ENCODE measurements at regions not wholly inside any gene's neighbourhood (a gene's known extent, or its start where the extent isn't known, plus 50 kb on each side); places are given as distances from the start of the nearest gene placed in this dataset.

- CTCF ChIA-PET, result interaction anchor here (1.3 to 1.5 kb wide), 2 partner anchors 13 to 260 kb away, joined by 3 read pairs; no protein-coding TSS in a partner anchor
- dilution Hi-C loops (cut with MboI; ENCODE audit: extremely low pct_ligation_motif_present, low sequenced_read_pairs), result no loop called here
- no TSS peak for BruUV-seq (replicated peaks)
These were observed 216.6 kb upstream of the B3GALT2 start for GRCh38 chr1:193402977-193403376.

DNA sequence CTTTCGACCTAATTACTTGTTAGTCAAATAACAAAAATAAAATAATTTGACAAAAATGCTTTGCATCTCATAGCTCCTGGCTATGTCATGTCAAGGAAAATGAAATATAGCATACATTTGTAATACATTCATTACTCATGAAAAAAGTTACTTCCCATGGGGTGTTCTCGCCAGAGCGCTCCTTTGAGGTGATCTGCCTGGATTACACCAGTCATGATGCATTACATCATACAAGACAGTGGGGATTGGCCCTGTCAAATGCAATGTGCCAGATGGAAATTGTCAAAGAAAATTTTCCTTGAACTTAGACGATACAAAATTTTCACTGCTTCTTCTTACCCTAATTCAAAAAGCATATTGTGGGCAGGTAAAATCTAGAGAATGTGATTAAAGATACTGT lies 215.6 kb upstream of the B3GALT2 start:
- H3K4me3 ChIP-seq (replicated peaks in 1 of 3; ENCODE audit: insufficient read depth in 1 of 3, low read depth in 1 of 3, low read length in 3 of 3), result no peak overlapping the region
- FAIRE-seq, result no peak
- dilution Hi-C loops (cut with MboI; ENCODE audit: extremely low pct_ligation_motif_present, low sequenced_read_pairs), result no loop called here
- no peak for DNase-seq (ENCODE audit: low read depth, low spot score)
- no peak overlapping the region for H3K9ac ChIP-seq (replicated peaks; ENCODE audit: extremely low read depth, insufficient read depth, low read length)
- no peak overlapping the region for H3K27ac ChIP-seq (ENCODE audit: insufficient read depth, low read depth, low read length)
- no peak overlapping the region for H2AFZ ChIP-seq (ENCODE audit: low read depth, low read length)
- H3K4me1 ChIP-seq (ENCODE audit: control insufficient read depth, extremely low read depth, insufficient read depth, low read length), result peaks cover 4% of the 10 kb centered on the region
- no peaks in the 10 kb centered on the region for H3K79me2 ChIP-seq (ENCODE audit: control insufficient read depth, insufficient read depth, low read length)
- ChIA-PET CTCF (interaction anchor here (1.3 to 1.5 kb wide), 2 partner anchors 12 to 259 kb away, joined by 3 read pairs; no protein-coding TSS in a partner anchor), POLR2A (no interaction called here)
- TF ChIP-seq JUN (IDR thresholded peaks at IDR 0.05; ENCODE audit: borderline replicate concordance, insufficient read depth, insufficient read length, low read depth) (no peak), EZH2 (IDR thresholded peaks at IDR 0.05; ENCODE audit: borderline replicate concordance, low read depth, low read length, severe bottlenecking) (no peak), POLR2AphosphoS5 (IDR thresholded peaks at IDR 0.05; ENCODE audit: insufficient read depth, low read depth, low read length) (no peak), MAX (IDR thresholded peaks at IDR 0.05; ENCODE audit: insufficient read depth, insufficient read length) (no peak), MYC (IDR thresholded peaks at IDR 0.05; ENCODE audit: low read depth, low read length) (no peak), POLR2A (IDR thresholded peaks at IDR 0.05; ENCODE audit: low read depth, low read length) (no peak), GATA2 (IDR thresholded peaks at IDR 0.05; ENCODE audit: insufficient read depth, insufficient read length, low read depth, low read length) (no peak), FOS (IDR thresholded peaks at IDR 0.05; ENCODE audit: borderline replicate concordance, insufficient read depth, low read length) (no peak)
- TF ChIP-seq, protein P1, sequence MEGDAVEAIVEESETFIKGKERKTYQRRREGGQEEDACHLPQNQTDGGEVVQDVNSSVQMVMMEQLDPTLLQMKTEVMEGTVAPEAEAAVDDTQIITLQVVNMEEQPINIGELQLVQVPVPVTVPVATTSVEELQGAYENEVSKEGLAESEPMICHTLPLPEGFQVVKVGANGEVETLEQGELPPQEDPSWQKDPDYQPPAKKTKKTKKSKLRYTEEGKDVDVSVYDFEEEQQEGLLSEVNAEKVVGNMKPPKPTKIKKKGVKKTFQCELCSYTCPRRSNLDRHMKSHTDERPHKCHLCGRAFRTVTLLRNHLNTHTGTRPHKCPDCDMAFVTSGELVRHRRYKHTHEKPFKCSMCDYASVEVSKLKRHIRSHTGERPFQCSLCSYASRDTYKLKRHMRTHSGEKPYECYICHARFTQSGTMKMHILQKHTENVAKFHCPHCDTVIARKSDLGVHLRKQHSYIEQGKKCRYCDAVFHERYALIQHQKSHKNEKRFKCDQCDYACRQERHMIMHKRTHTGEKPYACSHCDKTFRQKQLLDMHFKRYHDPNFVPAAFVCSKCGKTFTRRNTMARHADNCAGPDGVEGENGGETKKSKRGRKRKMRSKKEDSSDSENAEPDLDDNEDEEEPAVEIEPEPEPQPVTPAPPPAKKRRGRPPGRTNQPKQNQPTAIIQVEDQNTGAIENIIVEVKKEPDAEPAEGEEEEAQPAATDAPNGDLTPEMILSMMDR (IDR thresholded peaks at IDR 0.05; ENCODE audit: extremely low read depth in 1 of 2, insufficient read depth in 1 of 2, low read depth in 1 of 2, low read length in 2 of 2), result no peak
- no TSS peak for BruUV-seq (replicated peaks)
- H3K27me3 ChIP-seq (ENCODE audit: control insufficient read depth in 2 of 2, insufficient read depth in 2 of 2, low read length in 2 of 2), result no peaks in the 10 kb centered on the region
- H3K4me2 ChIP-seq (ENCODE audit: insufficient read depth, low read length), result no peak overlapping the region
- H3K9me3 ChIP-seq (replicated peaks; ENCODE audit: control insufficient read depth, insufficient read depth, low read length), result no peaks in the 10 kb centered on the region
- H3K9me1 ChIP-seq (replicated peaks; ENCODE audit: control insufficient read depth, extremely low read depth, insufficient read depth, low read length), result no peaks in the 10 kb centered on the region
- H3K36me3 ChIP-seq (ENCODE audit: control insufficient read depth in 2 of 2, extremely low read depth in 1 of 2, insufficient read depth in 2 of 2, low read length in 2 of 2), result no peaks in the 10 kb centered on the region
- intact Hi-C loops (cut with micrococcal nuclease), result loop anchor here (10.0 kb wide), 1 partner anchor 217 kb away; the partner anchor contains the start of gene B3GALT2
- H4K20me1 ChIP-seq (replicated peaks; ENCODE audit: control insufficient read depth, extremely low read depth, insufficient read depth, low read length), result no peaks in the 10 kb centered on the region

More at GRCh38 chr1:193402977-193403376, 216.6 kb upstream of the B3GALT2 start:
- FAIRE-seq (no peak), DNase-seq (ENCODE audit: low read depth, low spot score) (no peak)
- TF ChIP-seq MYC (IDR thresholded peaks at IDR 0.05; ENCODE audit: low read depth, low read length) (no peak), POLR2A (IDR thresholded peaks at IDR 0.05; ENCODE audit: low read depth, low read length) (no peak), MAX (IDR thresholded peaks at IDR 0.05; ENCODE audit: insufficient read depth, insufficient read length) (no peak), EZH2 (IDR thresholded peaks at IDR 0.05; ENCODE audit: borderline replicate concordance, low read depth, low read length, severe bottlenecking) (no peak), POLR2AphosphoS5 (IDR thresholded peaks at IDR 0.05; ENCODE audit: insufficient read depth, low read depth, low read length) (no peak)
- no peaks in the 10 kb centered on the region for H4K20me1 ChIP-seq (replicated peaks; ENCODE audit: control insufficient read depth, extremely low read depth, insufficient read depth, low read length)
- H3K9ac ChIP-seq (replicated peaks; ENCODE audit: extremely low read depth, insufficient read depth, low read length), result no peak overlapping the region
- intact Hi-C loops (cut with micrococcal nuclease), result loop anchor here (10.0 kb wide), 1 partner anchor 218 kb away; the partner anchor contains the start of gene B3GALT2
- no peaks in the 10 kb centered on the region for H3K9me1 ChIP-seq (replicated peaks; ENCODE audit: control insufficient read depth, extremely low read depth, insufficient read depth, low read length)
- H2AFZ ChIP-seq (ENCODE audit: low read depth, low read length), result no peak overlapping the region
- H3K27me3 ChIP-seq (ENCODE audit: control insufficient read depth in 2 of 2, insufficient read depth in 2 of 2, low read length in 2 of 2), result no peaks in the 10 kb centered on the region
- H3K36me3 ChIP-seq (ENCODE audit: control insufficient read depth in 2 of 2, extremely low read depth in 1 of 2, insufficient read depth in 2 of 2, low read length in 2 of 2), result no peaks in the 10 kb centered on the region
- H3K27ac ChIP-seq (ENCODE audit: insufficient read depth, low read depth, low read length), result no peak overlapping the region
- no peak overlapping the region for H3K4me3 ChIP-seq (replicated peaks in 1 of 3; ENCODE audit: insufficient read depth in 1 of 3, low read depth in 1 of 3, low read length in 3 of 3)
- no peak overlapping the region for H3K4me2 ChIP-seq (ENCODE audit: insufficient read depth, low read length)
- H3K79me2 ChIP-seq (ENCODE audit: control insufficient read depth, insufficient read depth, low read length), result no peaks in the 10 kb centered on the region
- no peaks in the 10 kb centered on the region for H3K9me3 ChIP-seq (replicated peaks; ENCODE audit: control insufficient read depth, insufficient read depth, low read length)
- POLR2A ChIA-PET, result no interaction called here
- H3K4me1 ChIP-seq (ENCODE audit: control insufficient read depth, extremely low read depth, insufficient read depth, low read length), result peaks cover 4% of the 10 kb centered on the region
